B cell (primary cell): ENCODE measurements at regions not wholly inside any gene's neighbourhood (a gene's known extent, or its start where the extent isn't known, plus 50 kb on each side); places are given as distances from the start of the nearest gene placed in this dataset.

Source experiments
- ATAC-seq: fragments of 200-7000 bp; cut with Tn5 transposase; one replicate; pipeline ENCODE4 v1.10.0; 2021; ENCODE audit warnings: low read depth, mild to moderate bottlenecking, moderate number of reproducible peaks, moderate library complexity
- CTCF ChIA-PET: fragments of 350-600 bp; sonication (Branson Sonifier 250); formaldehyde crosslinking; loops from one replicate; lab custom pipeline; 2021; ENCODE audit warnings: antibody characterized with exemption, inconsistent platforms; lab: Charles Lee
- POLR2A ChIA-PET: fragments of 350-600 bp; sonication (Branson Sonifier 250); formaldehyde crosslinking; loops from one replicate; lab custom pipeline; 2021; ENCODE audit warnings: antibody characterized with exemption; lab: Charles Lee
- DNase-seq: peaks from one replicate; pipeline ENCODE4 v3.0.0; 2013
- H2AFZ ChIP-seq: 2 replicates; pipeline ENCODE4 v1.6.1; 2012; ENCODE audit warnings: mild to moderate bottlenecking, low read depth, low read length; ENCODE audit not compliant: insufficient read depth, poor library complexity, severe bottlenecking
- H3K27ac ChIP-seq, 2 donors: 1 replicate in 1 of 2; 2 replicates in 1 of 2; pipeline ENCODE4 v1.5.1; 2012 to 2013; ENCODE audit warnings: low read length in 2 of 2, mild to moderate bottlenecking in 2 of 2, moderate library complexity in 1 of 2
- H3K27me3 ChIP-seq, 4 experiments: fragments of 200-600 bp in 1 of 4; sonication (generic) in 1 of 4; replicated peaks in 1 of 4; 1 replicate in 2 of 4; 2 replicates in 2 of 4; pipeline versions ENCODE4 v1.6.1 to v1.7.0; 2013 to 2016; ENCODE audit warnings: low read length in 3 of 4, mild to moderate bottlenecking in 2 of 4, mixed read lengths in 1 of 4, moderate library complexity in 1 of 4; ENCODE audit not compliant: insufficient read depth in 4 of 4, control insufficient read depth in 3 of 4; ENCODE audit errors: control extremely low read depth in 1 of 4
- H3K36me3 ChIP-seq, 2 experiments: replicated peaks in 1 of 2; 1 replicate in 1 of 2; 2 replicates in 1 of 2; pipeline versions ENCODE4 v1.6.1 to v1.7.1; 2013; ENCODE audit warnings: low read length in 1 of 2; ENCODE audit not compliant: insufficient read depth in 2 of 2, control insufficient read depth in 1 of 2; ENCODE audit errors: control extremely low read depth in 1 of 2, extremely low read depth in 1 of 2
- H3K4me1 ChIP-seq, 2 donors: fragments of 200-600 bp in 1 of 2; sonication (generic) in 1 of 2; 1 replicate in 1 of 2; 2 replicates in 1 of 2; pipeline versions ENCODE4 v1.5.1 to v1.6.1; 2013 to 2017; ENCODE audit warnings: low read length in 2 of 2; ENCODE audit not compliant: control insufficient read depth in 2 of 2, insufficient read depth in 2 of 2
- H3K4me2 ChIP-seq: replicated peaks from 2 replicates; pipeline ENCODE3; 2012; ENCODE audit warnings: mild to moderate bottlenecking, low read depth, low read length; ENCODE audit not compliant: poor library complexity, severe bottlenecking
- H3K4me3 ChIP-seq, 5 experiments: fragments of 200-600 bp in 1 of 5; sonication (generic) in 1 of 5; 1 replicate in 3 of 5; 2 replicates in 2 of 5; pipeline versions ENCODE4 v1.5.1 to v1.7.0; 2011 to 2016; ENCODE audit warnings: low read length in 4 of 5, mild to moderate bottlenecking in 4 of 5, low read depth in 2 of 5, control low read depth in 1 of 5, moderate library complexity in 1 of 5; ENCODE audit not compliant: insufficient read depth in 1 of 5; ENCODE audit errors: control extremely low read depth in 1 of 5, extremely low read depth in 1 of 5
- H3K79me2 ChIP-seq: fragments of 200-600 bp; sonication (generic); one replicate; pipeline ENCODE4 v1.6.0; 2016; ENCODE audit warnings: low read length; ENCODE audit not compliant: control insufficient read depth, insufficient read depth
- H3K9ac ChIP-seq: fragments of 200-600 bp; sonication (generic); 2 replicates; pipeline ENCODE4 v1.6.1; 2017; ENCODE audit warnings: mild to moderate bottlenecking, low read length, moderate library complexity
- H3K9me3 ChIP-seq, 3 donors: one replicate each; pipeline versions ENCODE4 v1.6.1 to v1.7.1; 2013; ENCODE audit warnings: low read length in 2 of 3; ENCODE audit not compliant: control insufficient read depth in 2 of 3, insufficient read depth in 1 of 3; ENCODE audit errors: control extremely low read depth in 1 of 3
- H4K20me1 ChIP-seq: 2 replicates; pipeline ENCODE4 v1.6.0; 2012; ENCODE audit warnings: mild to moderate bottlenecking, low read length; ENCODE audit not compliant: insufficient read depth, control insufficient read depth, poor library complexity, severe bottlenecking
- H3K27ac Mint-ChIP-seq: one replicate; pipeline ENCODE4 v1.8.0; 2021; ENCODE audit warnings: mixed read lengths
- H3K27me3 Mint-ChIP-seq: one replicate; pipeline ENCODE4 v1.8.0; 2021; ENCODE audit warnings: mixed read lengths
- H3K4me1 Mint-ChIP-seq: one replicate; pipeline ENCODE4 v1.8.0; 2021; ENCODE audit warnings: mixed read lengths
- H3K4me3 Mint-ChIP-seq: one replicate; pipeline ENCODE4 v1.8.0; 2021; ENCODE audit warnings: mixed read lengths
- H3K9me3 Mint-ChIP-seq: one replicate; pipeline ENCODE4 v1.8.0; 2022; ENCODE audit warnings: mixed read lengths; ENCODE audit not compliant: insufficient read depth
- EZH2 ChIP-seq: IDR thresholded peaks from 2 replicates; pipeline ENCODE4 v1.6.1; 2012; ENCODE audit warnings: borderline replicate concordance, low read depth, mild to moderate bottlenecking, moderate library complexity, low read length; ENCODE audit not compliant: insufficient read depth, poor library complexity, severe bottlenecking
- WGBS: methylation state at CpG from one replicate; pipeline ENCODE4 v1.1.5; 2013; ENCODE audit warnings: missing lambda C conversion rate; ENCODE audit not compliant: insufficient coverage; 5-methylcytosine and 5-hydroxymethylcytosine counted together
- intact Hi-C: fragments of 100-400 bp; cut with micrococcal nuclease; formaldehyde crosslinking; loops from one replicate; pipeline ENCODE4 v1.10.0; 2022
- TF ChIP-seq, protein P1 (sequence below): fragments of 200-600 bp; IDR thresholded peaks from one replicate; pipeline ENCODE4 v1.8.0; 2022; ENCODE audit warnings: antibody characterized with exemption, mild to moderate bottlenecking

DNA sequence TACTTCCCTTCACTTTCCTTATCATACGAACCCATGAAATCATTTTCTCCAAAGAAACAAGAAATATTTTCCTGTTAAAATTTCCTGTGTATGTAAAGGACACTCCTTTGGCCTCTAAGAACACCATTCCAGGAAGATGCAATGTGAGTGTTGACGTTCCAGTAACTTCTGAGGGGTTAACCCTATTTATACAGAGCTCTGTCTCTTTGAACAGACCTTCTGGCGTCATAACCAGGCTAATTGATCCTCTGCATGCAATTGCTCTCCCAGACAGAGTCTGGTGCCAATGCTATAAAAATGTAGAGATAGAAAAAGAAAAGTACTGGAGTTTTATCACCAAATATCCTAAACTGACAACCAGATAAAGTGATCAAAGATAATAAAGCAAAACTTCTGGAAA lies 218.5 kb downstream of the TLE1 start:
- WGBS = no CpG with 5 or more reads among the region's 3 CpGs
- TF ChIP-seq, protein P1, sequence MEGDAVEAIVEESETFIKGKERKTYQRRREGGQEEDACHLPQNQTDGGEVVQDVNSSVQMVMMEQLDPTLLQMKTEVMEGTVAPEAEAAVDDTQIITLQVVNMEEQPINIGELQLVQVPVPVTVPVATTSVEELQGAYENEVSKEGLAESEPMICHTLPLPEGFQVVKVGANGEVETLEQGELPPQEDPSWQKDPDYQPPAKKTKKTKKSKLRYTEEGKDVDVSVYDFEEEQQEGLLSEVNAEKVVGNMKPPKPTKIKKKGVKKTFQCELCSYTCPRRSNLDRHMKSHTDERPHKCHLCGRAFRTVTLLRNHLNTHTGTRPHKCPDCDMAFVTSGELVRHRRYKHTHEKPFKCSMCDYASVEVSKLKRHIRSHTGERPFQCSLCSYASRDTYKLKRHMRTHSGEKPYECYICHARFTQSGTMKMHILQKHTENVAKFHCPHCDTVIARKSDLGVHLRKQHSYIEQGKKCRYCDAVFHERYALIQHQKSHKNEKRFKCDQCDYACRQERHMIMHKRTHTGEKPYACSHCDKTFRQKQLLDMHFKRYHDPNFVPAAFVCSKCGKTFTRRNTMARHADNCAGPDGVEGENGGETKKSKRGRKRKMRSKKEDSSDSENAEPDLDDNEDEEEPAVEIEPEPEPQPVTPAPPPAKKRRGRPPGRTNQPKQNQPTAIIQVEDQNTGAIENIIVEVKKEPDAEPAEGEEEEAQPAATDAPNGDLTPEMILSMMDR = no peak
- no peak for TF ChIP-seq EZH2
- Histone ChIP-seq H3K4me2 (no peak overlapping the region), H3K4me3 (no peak overlapping the region), H3K9ac (no peak overlapping the region), H4K20me1 (no peaks in the 10 kb centered on the region), H3K9me3 (no peaks in the 10 kb centered on the region), H3K79me2 (no peaks in the 10 kb centered on the region), H3K27ac (no peak overlapping the region), H3K27me3 (no peaks in the 10 kb centered on the region), H3K4me1 (no peaks in the 10 kb centered on the region), H3K36me3 (no peaks in the 10 kb centered on the region), H2AFZ (no peak overlapping the region)
- CTCF ChIA-PET = no interaction called here
- no peaks in the 10 kb centered on the region for H3K9me3 Mint-ChIP-seq
- DNase-seq = no peak
- H3K27me3 Mint-ChIP-seq = peaks cover 13% of the 10 kb centered on the region
- intact Hi-C loops = no loop called here
- ATAC-seq = no peak
- no peaks in the 10 kb centered on the region for H3K4me1 Mint-ChIP-seq
- H3K27ac Mint-ChIP-seq = no peak overlapping the region
- no peak overlapping the region for H3K4me3 Mint-ChIP-seq
- POLR2A ChIA-PET = no interaction called here

GRCh38 chr9:81468084-81468595 lies 221.2 kb downstream of the TLE1 start:
- ChIA-PET CTCF (no interaction called here), POLR2A (no interaction called here)
- no CpG with 5 or more reads among the region's 1 CpG for WGBS
- Mint-ChIP-seq H3K9me3 (no peaks in the 10 kb centered on the region), H3K4me1 (no peaks in the 10 kb centered on the region), H3K4me3 (no peak overlapping the region), H3K27me3 (peaks cover 20% of the 10 kb centered on the region), H3K27ac (no peak overlapping the region)
- Histone ChIP-seq H4K20me1 (no peaks in the 10 kb centered on the region), H3K36me3 (no peaks in the 10 kb centered on the region), H3K4me2 (no peak overlapping the region), H2AFZ (no peak overlapping the region), H3K9me3 (no peaks in the 10 kb centered on the region), H3K4me3 (no peak overlapping the region), H3K27me3 (peaks cover 0 to 3% (median 0%) of the 10 kb centered on the region in 4 experiments), H3K9ac (no peak overlapping the region), H3K27ac (no peak overlapping the region), H3K4me1 (no peaks in the 10 kb centered on the region), H3K79me2 (no peaks in the 10 kb centered on the region)
- ATAC-seq (no peak), DNase-seq (no peak)
- TF ChIP-seq, protein P1 = no peak
- no peak for TF ChIP-seq EZH2
- intact Hi-C loops = no loop called here
